IMR-90 (cell line): ENCODE measurements at regions not wholly inside any gene's neighbourhood (a gene's known extent, or its start where the extent isn't known, plus 50 kb on each side); places are given as distances from the start of the nearest gene placed in this dataset.

Source experiments
- CEBPB ChIP-seq: IDR thresholded peaks from 2 replicates; pipeline ENCODE4 v1.6.1; 2012; ENCODE audit warnings: low read depth, low read length, improper control_type of control experiment
- CTCF ChIP-seq: conservative IDR thresholded peaks from 2 replicates; pipeline ENCODE4 v1.5.1; 2012; ENCODE audit warnings: mild to moderate bottlenecking, low read depth, low read length, improper control_type of control experiment
- MAZ ChIP-seq: IDR thresholded peaks from 2 replicates; pipeline ENCODE4 v1.6.1; 2012; ENCODE audit warnings: low read depth, mild to moderate bottlenecking, low read length, improper control_type of control experiment, moderate library complexity, borderline replicate concordance

DNA sequence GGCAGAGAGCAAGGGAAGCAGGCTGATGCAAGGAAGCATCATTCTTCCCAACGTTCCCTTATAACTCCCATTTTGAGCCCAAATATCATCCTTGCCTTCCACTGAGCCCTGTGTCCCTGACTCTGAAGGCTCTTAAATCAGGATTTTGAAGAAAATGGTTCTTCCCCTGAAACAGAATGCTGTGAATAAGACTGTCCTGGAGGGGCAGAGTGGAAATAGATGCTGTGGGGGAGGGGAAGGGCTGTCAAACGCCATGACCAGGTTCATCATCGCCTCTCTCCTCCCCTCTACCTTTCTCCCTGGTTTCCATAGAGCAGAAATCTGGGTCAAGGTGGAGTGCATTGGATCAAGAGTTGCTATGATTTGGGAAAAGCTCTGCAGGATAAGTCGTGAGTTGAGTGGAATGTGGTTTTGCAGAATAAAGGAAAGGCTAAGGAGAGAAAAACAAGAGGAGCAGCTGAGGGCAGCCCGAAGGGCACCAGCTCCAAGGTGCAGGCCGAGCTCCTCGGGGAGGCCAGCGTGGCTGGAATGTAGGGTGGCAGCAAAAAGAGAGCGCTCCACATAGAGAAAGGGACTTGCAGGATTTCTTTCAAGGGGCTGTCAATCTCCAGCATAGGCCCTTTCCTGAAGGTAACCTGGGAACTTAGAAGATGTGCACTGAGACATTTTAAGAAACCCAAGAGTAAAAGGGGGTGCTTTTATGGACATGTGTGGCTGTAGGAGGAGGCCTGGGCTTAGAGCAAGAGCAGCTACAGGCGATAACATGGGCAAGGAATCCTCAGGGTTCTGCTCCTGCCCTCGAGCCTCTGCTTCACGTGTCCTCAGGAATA is 120.8 kb upstream of the CDYL start:
- TF ChIP-seq CEBPB (no peak), CTCF (no peak), MAZ (no peak)
